Bronchial epithelial cell (primary cell): ENCODE measurements at regions not wholly inside any gene's neighbourhood (a gene's known extent, or its start where the extent isn't known, plus 50 kb on each side); places are given as distances from the start of the nearest gene placed in this dataset.

ENCODE experiments used
- DNase-seq: peaks from one replicate; pipeline ENCODE4 v3.0.0-alpha.2; 2010; ENCODE audit warnings: low read depth
- FAIRE-seq: peaks from 2 replicates; lab custom pipeline; 2011; peaks lifted over from hg19 to GRCh38; lab: Jason Lieb, UNC
- H3K27me3 ChIP-seq: 2 replicates; pipeline ENCODE4 v1.5.1; 2011; ENCODE audit warnings: low read length; ENCODE audit not compliant: control insufficient read depth, insufficient read depth
- H3K36me3 ChIP-seq: 2 replicates; pipeline ENCODE4 v1.5.1; 2011; ENCODE audit warnings: low read length; ENCODE audit not compliant: control insufficient read depth, insufficient read depth
- H3K4me3 ChIP-seq: 2 replicates; pipeline ENCODE4 v1.5.1; 2011; ENCODE audit warnings: mild to moderate bottlenecking, low read depth, low read length, control low read depth
- CTCF ChIP-seq: IDR thresholded peaks from 2 replicates; pipeline ENCODE4 v1.5.1; 2011; ENCODE audit warnings: mild to moderate bottlenecking, moderate library complexity, low read length, control low read depth, inconsistent platforms; ENCODE audit not compliant: insufficient read depth, severe bottlenecking

- no peak for FAIRE-seq
- DNase-seq = no peak
- H3K4me3 ChIP-seq = no peak overlapping the region
- no peaks in the 10 kb centered on the region for H3K36me3 ChIP-seq
- no peaks in the 10 kb centered on the region for H3K27me3 ChIP-seq
- TF ChIP-seq CTCF = no peak
These were observed 707.8 kb downstream of the TUSC7 start for GRCh38 chr3:117417411-117417810.

GRCh38 chr3:117427081-117427480, 717.5 kb downstream of the TUSC7 start:
- H3K4me3 ChIP-seq = no peak overlapping the region
- no peak for DNase-seq
- no peaks in the 10 kb centered on the region for H3K27me3 ChIP-seq

DNA sequence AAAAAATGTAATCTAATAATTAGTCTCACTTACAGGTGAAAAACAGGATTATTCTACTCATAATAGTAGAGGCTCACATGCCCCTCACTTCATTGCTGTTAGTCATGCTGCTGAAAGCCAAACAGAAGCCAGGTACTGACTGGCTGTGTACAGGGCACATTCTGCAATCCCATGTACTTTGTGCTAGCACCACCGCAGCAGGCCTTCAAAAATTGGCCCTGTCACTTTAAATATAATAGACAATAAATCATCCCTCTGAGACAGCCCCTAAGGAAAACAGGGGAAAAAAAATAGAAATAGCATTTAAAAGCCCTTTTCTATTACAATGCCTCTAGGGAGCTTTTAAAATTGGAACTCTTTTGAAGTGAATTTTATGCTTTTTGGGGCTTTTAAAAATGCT, 723.8 kb downstream of the TUSC7 start:
- TF ChIP-seq CTCF = no peak
- FAIRE-seq = no peak
- no peaks in the 10 kb centered on the region for H3K36me3 ChIP-seq
- no peak for DNase-seq
- H3K4me3 ChIP-seq = no peak overlapping the region
- H3K27me3 ChIP-seq = no peaks in the 10 kb centered on the region

More at GRCh38 chr3:117427081-117427480, 717.5 kb downstream of the TUSC7 start:
- H3K36me3 ChIP-seq = no peaks in the 10 kb centered on the region
- FAIRE-seq = no peak
- TF ChIP-seq CTCF = no peak

- Histone ChIP-seq H3K27me3 (no peaks in the 10 kb centered on the region), H3K36me3 (no peaks in the 10 kb centered on the region), H3K4me3 (no peak overlapping the region)
- TF ChIP-seq CTCF = no peak
- no peak for DNase-seq
- FAIRE-seq = no peak
These were observed 725.3 kb downstream of the TUSC7 start for GRCh38 chr3:117434661-117435412.

- TF ChIP-seq CTCF = no peak
These were observed 725.9 kb downstream of the TUSC7 start for GRCh38 chr3:117435506-117435905.

DNA sequence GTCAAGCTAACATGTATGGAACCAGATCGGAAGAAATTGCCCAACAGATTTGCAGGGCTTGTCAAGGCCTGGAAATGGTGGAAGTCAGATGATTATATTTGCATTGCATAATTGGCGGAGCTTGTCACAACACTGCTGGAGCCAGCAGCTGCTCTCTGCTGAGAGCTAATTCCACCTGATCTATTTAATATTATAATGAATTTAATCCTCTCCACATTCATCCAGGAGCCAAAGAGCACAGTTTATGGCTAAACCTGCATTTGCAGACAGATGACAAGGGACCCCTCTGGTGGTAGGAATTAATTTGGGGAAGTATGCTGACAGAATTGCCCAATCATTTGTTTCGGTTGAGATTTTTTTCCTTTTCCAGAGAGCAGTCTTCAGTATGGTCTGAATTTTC, 730.2 kb downstream of the TUSC7 start:
- no peak for FAIRE-seq

More at GRCh38 chr3:117435506-117435905, 725.9 kb downstream of the TUSC7 start:
- H3K27me3 ChIP-seq = no peaks in the 10 kb centered on the region
- FAIRE-seq (no peak), DNase-seq (no peak)
- H3K4me3 ChIP-seq = no peak overlapping the region
- H3K36me3 ChIP-seq = no peaks in the 10 kb centered on the region

More for the DNA sequence above, 730.2 kb downstream of the TUSC7 start:
- TF ChIP-seq CTCF = peak; percentile 19
- Histone ChIP-seq H3K36me3 (no peaks in the 10 kb centered on the region), H3K4me3 (no peak overlapping the region), H3K27me3 (no peaks in the 10 kb centered on the region)
- DNase-seq = peak; percentile 46
